GM19035 (cell line): ENCODE measurements at regions not wholly inside any gene's neighbourhood (a gene's known extent, or its start where the extent isn't known, plus 50 kb on each side); places are given as distances from the start of the nearest gene placed in this dataset.
A peak's percentile ranks its signal among the peaks of the same experiment; 100 is the strongest.
"Not testable (repeated sequence)": the region's sequence is repeated elsewhere in the genome, so short reads cannot be mapped to it uniquely, and the experiment has no call there.

Experiments used
- ATAC-seq: cut with Tn5 transposase; IDR thresholded peaks from one replicate; pipeline ENCODE4 v1.9.1; 2021; ENCODE audit not compliant: unreplicated experiment

DNA sequence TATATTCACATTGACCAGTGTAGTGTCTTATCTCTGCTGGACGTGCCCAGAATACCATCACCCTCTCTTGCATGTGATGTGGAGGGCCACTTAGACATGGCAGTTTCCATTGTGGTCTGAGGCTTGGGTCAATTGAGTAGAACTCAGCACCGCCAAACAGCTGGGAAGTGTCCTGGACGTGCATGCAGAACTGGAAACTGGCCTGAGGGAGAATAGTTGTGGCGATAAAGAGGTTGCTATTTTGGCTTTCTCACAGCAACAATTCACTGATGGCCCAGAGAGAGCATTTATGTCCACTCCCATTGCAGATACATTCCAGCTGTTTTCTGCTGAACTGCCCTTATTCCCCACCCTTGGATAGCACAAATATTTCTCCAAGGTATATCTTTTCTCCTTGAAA, 210.1 kb upstream of the DAAM1 start:
- no peak for ATAC-seq

GRCh38 chr14:58979325-58979724, 209.1 kb upstream of the DAAM1 start:
- ATAC-seq = no peak

DNA sequence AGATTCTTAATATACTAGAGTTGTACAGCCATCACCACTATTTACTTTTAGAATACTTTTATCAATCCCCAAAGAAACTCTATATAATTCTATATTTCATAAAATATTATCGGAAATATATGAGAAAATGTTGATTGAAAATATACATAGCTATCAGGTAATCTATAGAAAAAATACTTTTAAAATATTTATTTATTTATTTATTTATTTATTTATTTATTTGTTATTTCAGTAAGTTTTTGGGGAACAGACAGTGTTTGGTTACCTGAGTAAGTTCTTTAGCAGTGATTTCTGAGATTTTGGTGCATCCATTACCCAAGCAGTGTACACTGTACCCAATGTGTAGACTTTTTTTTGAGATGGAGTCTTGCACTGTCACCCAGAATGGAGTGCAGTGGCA, 206.6 kb upstream of the DAAM1 start:
- no peak for ATAC-seq

- no peak for ATAC-seq
Observed at GRCh38 chr14:58985786-58986185, 202.7 kb upstream of the DAAM1 start.

DNA sequence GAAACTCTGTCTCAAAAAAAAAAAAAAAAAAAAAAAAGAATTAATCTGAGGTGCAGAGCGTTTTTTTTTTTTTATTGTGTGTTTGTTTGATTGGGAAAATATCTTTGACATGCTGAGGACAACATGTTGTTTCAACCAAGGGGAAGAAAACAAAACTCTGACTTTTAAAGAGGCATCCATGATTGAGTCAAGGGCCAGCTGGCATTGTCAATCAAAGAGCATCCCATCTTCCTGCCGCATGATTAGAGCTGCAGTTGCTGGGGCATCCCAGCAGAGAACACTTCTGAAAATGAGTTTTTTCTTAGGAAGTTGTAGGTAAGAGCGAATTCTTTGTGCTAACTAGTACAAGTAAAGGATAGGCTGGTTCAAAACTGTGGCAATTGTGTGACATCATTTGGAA, 200.9 kb upstream of the DAAM1 start:
- ATAC-seq = no peak

DNA sequence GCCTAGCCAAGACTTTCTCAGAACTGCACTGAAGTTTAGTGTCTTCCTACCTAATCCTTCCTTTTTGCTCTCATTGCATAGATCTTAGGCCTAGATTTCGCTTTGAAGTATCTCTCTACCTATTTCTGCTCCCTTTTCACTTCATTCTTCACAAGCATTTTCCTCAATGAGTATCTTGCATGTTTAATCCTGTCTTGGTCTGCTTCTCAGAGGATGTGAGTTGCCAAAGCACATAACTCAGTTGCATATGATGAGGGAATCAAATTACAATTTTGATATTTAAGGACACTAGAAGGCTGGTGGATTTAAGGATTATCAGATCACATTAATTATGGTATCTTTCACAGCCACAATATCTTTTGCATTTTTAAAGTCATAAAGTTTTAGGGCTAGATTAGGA, 195.5 kb upstream of the DAAM1 start:
- ATAC-seq = no peak

- no peak for ATAC-seq
Observed at GRCh38 chr14:58994130-58994529, 194.3 kb upstream of the DAAM1 start.

DNA sequence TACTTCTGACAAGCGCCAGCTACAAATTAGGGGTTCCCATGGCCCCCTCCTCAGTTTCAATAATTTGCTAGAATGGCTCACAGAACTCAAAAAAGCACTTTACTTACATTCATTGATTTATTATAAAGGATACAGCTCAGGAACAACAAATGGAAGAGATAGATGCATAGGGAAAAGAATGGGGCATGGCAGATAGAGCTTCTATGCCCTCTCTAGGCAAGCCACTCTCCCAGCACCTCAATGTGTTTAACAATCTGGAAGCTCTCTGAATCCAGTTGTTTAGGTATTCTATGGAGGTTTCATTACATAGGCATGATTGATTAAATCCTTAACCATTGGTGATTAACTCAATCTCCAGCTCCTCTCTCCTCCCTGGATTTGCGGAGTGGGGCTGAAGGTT, 184.5 kb upstream of the DAAM1 start:
- no peak for ATAC-seq

GRCh38 chr14:59006179-59006578, 182.3 kb upstream of the DAAM1 start:
- not testable (repeated sequence) for ATAC-seq

DNA sequence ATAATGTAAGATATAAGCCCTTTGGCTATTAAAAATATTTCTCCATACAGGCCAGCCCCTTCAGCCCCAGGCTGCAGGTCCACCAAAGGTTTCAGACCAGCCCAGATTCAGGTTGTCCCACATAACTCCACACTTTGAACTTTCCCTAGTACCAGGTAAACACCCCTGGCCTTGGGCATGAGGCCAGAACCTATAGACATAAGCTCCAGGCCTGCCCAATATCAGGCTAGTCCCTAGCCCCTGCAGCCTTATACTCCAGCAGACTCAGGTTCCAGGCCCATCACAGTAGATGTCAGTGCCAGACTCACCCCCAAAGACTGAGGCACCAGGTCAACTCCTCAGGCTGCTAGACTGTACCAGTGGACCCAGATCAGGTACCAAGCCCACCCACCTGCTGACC, 178.5 kb upstream of the DAAM1 start:
- ATAC-seq = no peak

GRCh38 chr14:59013672-59014298, 174.7 kb upstream of the DAAM1 start:
- no peak for ATAC-seq

GRCh38 chr14:59015482-59015881, 173.0 kb upstream of the DAAM1 start:
- no peak for ATAC-seq

DNA sequence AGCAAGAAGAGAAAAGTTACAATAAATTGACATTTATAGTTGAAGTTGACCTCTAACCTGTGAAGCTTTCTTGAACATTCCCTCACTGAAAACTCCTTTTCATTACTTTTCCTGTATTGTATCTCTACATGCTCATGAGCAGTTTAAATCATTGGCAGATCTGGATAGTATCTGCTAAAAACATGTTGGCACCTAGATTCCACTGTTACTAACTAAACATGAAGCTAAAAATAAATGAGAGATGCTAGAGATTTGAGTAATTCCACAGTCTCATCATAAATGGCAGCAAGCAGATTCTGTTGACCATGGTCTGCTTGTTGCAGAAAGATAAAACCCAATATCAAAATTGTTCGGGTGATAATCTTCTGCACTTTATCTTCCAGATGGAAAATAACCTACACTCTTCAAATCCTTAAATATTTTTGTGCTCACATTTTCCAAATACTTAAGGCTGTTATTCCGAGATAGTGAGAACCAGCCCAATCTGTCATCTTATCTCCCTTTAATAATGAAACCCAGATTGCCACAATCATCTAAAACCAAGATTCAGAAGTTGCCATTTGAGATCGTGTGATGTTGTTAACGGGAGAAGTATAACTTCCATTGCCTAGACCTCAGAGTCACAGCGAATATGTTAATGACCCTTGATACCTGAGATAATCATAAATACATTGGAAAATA, 171.0 kb upstream of the DAAM1 start:
- no peak for ATAC-seq

DNA sequence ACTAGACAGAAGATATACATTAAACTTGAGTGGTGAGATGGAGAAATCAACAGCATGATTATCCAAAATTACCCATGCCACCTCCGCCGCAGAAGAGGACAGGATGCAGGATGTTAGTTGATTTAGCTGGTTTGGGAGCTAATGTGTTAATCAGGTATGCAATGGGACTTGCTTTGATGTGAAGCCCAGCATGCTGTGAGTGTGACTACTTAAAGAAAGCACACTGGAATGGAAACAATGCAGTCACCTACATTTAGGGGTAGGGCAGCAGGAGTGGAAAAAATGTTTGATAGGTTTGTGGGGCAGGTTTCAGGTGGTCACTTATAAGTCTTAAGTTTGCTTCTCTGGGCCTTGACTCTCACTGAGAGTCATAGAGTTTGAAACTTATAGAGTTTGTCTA, 170.0 kb upstream of the DAAM1 start:
- ATAC-seq = no peak

- ATAC-seq = no peak
Observed at GRCh38 chr14:59018978-59019377, 169.5 kb upstream of the DAAM1 start.

DNA sequence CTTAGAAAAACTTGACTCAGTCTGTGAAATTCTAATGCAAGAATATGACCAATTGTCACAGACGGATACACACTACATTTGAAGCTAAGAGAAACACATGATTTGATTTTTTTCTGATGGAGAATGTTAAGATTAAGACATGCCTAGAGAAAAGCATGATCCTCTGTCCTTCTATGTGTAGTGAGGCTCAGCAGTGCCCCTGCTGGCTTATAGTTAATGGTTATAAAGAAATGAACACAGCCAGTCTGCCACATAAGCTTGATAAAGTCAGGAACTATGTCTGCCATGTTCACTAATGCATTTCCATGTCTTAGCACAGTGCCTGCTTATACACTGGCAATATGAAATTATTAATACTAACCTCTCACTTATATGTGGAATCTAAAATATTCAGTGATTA, 168.1 kb upstream of the DAAM1 start:
- no peak for ATAC-seq

DNA sequence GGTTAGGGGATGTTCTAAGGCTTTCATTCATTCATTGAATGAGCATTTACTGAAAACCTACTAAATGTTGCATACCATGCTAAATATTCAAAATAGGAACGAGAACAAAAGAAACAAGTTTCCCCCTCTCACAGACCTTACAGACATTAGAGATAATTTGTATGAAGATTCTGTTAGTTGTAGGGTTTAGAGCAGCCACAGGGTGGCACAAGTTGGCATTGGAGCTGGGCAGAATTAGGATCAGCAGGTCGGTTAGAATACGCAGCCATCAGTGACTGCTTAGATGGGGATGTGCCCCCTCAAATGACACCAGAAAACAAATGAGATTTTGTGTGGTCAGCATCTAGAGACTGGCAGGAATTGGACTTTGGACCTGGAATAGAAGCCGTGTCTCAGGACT, 166.3 kb upstream of the DAAM1 start:
- ATAC-seq = no peak

GRCh38 chr14:59026081-59026480, 162.4 kb upstream of the DAAM1 start:
- no peak for ATAC-seq

- not testable (repeated sequence) for ATAC-seq
Observed at GRCh38 chr14:59026640-59027039, 161.8 kb upstream of the DAAM1 start.

DNA sequence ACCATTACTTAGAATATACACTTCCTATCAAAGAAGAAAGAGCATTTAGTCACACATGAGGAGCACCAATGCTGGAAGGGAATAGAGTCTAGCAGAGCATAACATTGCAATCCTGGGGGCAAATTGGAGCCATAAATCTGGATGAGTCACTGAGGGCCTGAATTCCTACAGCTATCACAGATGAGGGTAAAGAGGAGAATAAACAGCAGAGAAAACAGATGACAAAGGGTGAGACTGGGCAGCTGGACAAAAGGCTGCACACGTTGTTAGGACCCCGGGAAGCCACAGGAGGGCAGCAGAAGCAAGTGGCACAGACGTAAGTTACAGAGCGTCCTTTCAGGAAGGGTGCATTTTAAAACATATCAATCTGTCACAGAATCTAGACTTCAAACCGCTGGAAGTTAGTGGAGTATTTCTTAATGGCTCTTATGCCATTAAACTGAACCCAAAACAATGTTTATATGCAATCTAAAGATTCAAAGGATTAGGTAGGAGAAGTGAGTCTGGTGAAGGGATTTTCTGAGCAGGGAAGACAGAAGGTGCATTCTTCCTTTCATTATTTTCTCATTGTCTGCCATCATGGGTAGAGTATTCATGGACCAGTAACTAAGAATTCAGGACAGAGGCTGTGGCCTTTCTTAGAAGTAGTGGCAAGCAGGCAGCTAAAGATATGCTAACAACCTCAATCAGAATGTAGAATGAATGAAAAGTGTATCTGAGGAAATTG, 159.8 kb upstream of the DAAM1 start:
- peak; percentile 90 for ATAC-seq

DNA sequence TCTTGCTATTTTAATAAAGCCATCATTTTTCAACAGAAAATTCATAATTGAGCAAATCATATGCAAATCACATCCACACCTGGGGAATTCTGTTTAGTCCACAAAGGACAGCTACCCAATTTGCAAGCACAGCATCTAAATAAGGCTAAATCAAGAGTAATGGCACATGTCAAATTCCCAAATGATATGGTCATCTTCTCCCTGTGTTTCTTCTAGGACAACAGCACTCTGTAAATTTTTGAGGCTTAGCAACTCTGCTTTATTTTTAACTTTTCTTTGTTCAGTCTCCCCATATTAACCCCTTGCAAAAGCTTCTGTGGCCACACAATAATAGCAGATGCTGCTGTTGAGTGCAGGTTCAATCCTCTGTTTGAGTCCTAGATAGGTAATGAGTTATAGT, 155.6 kb upstream of the DAAM1 start:
- ATAC-seq = no peak

GRCh38 chr14:59036134-59036533, 152.3 kb upstream of the DAAM1 start:
- no peak for ATAC-seq
